HepG2 (cell line): ENCODE measurements at regions not wholly inside any gene's neighbourhood (a gene's known extent, or its start where the extent isn't known, plus 50 kb on each side); places are given as distances from the start of the nearest gene placed in this dataset.

Experiments
- ATAC-seq: fragments of 200-7000 bp; cut with Tn5 transposase; 3 replicates; pipeline ENCODE4 v1.9.1; 2020; ENCODE audit warnings: mild to moderate bottlenecking, moderate library complexity
- BruUV-seq: library from RNA; stranded (reverse); fragments of 400-500 nt; replicated peaks from 2 replicates; lab custom pipeline; 2021; lab: Mats Ljungman, UMichigan
- CTCF ChIA-PET: fragments of 300-600 bp; formaldehyde crosslinking; extraction: SDS; loops from one replicate; lab custom pipeline; 2021; ENCODE audit warnings: low total read pairs, inconsistent platforms, low intra/inter-chr PET ratio; lab: Yijun Ruan, JAX
- POLR2A ChIA-PET: fragments of 350-600 bp; sonication (Branson Sonifier 250); formaldehyde crosslinking; loops from one replicate; lab custom pipeline; 2020; ENCODE audit warnings: antibody characterized with exemption, inconsistent platforms; lab: Yijun Ruan, JAX
- DNase-seq: peaks from one replicate; pipeline ENCODE4 v3.0.0-alpha.2; 2015; ENCODE audit warnings: low spot score
- FAIRE-seq: peaks from 3 replicates; lab custom pipeline; 2011; peaks lifted over from hg19 to GRCh38; lab: Jason Lieb, UNC
- H2AFZ ChIP-seq: one replicate; pipeline ENCODE4 v1.6.1; 2011; ENCODE audit warnings: low read length, inconsistent platforms
- H3K27ac ChIP-seq: fragments of 300-600 bp; 3 replicates; pipeline ENCODE4 v1.8.0; 2011; ENCODE audit warnings: mixed run types, mild to moderate bottlenecking, mixed read lengths, low read length, inconsistent platforms; ENCODE audit not compliant: insufficient read depth; ENCODE audit errors: extremely low read length
- H3K27me3 ChIP-seq, 2 experiments: fragments of 200-600 bp in 1 of 2; 2 replicates in 1 of 2; 3 replicates in 1 of 2; pipeline versions ENCODE4 v1.6.0 to v1.8.0; 2011; ENCODE audit warnings: low read length in 2 of 2, mild to moderate bottlenecking in 2 of 2, moderate library complexity in 2 of 2, inconsistent platforms in 1 of 2; ENCODE audit not compliant: insufficient read depth in 2 of 2, control insufficient read depth in 1 of 2
- H3K36me3 ChIP-seq, 2 experiments: fragments of 200-600 bp in 1 of 2; replicated peaks in 1 of 2; 2 replicates in 1 of 2; 3 replicates in 1 of 2; pipeline versions ENCODE4 v1.5.1 to v1.8.0; 2011; ENCODE audit warnings: low read length in 2 of 2, inconsistent platforms in 1 of 2; ENCODE audit not compliant: insufficient read depth in 2 of 2, control insufficient read depth in 1 of 2
- H3K4me1 ChIP-seq: 2 replicates; pipeline ENCODE4 v1.5.1; 2012; ENCODE audit warnings: low read length, inconsistent platforms; ENCODE audit not compliant: insufficient read depth
- H3K4me2 ChIP-seq: 2 replicates; pipeline ENCODE4 v1.6.0; 2011; ENCODE audit warnings: low read depth, low read length, inconsistent platforms
- H3K4me3 ChIP-seq, 3 experiments: fragments of 200-600 bp in 1 of 3; sonication (generic), shearing (Covaris generic) in 1 of 3; replicated peaks in 1 of 3; 2 replicates each; pipeline ENCODE4 v1.5.1; 2011 to 2016; ENCODE audit warnings: low read length in 3 of 3, inconsistent platforms in 2 of 3, low read depth in 2 of 3, mild to moderate bottlenecking in 2 of 3, control low read depth in 1 of 3, mixed read lengths in 1 of 3; ENCODE audit not compliant: insufficient read depth in 1 of 3
- H3K79me2 ChIP-seq: one replicate; pipeline ENCODE4 v1.6.1; 2011; ENCODE audit warnings: low read length, inconsistent platforms; ENCODE audit not compliant: insufficient read depth
- H3K9ac ChIP-seq: 2 replicates; pipeline ENCODE4 v1.6.0; 2011; ENCODE audit warnings: mild to moderate bottlenecking, low read depth, low read length, inconsistent platforms; ENCODE audit not compliant: insufficient read depth
- H3K9me3 ChIP-seq: 2 replicates; pipeline ENCODE4 v1.5.1; 2012; ENCODE audit warnings: mild to moderate bottlenecking, low read length
- H4K20me1 ChIP-seq: 2 replicates; pipeline ENCODE4 v1.6.0; 2011; ENCODE audit warnings: inconsistent platforms, mild to moderate bottlenecking, low read length, moderate library complexity; ENCODE audit not compliant: insufficient read depth
- ATAD3A ChIP-seq: sonication (generic); formaldehyde crosslinking; IDR thresholded peaks from 2 replicates; pipeline ENCODE4 v1.4.0; 2020; ENCODE audit warnings: missing genetic modification reagents
- ZFP62 ChIP-seq: sonication (generic); formaldehyde crosslinking; IDR thresholded peaks from 2 replicates; pipeline ENCODE4 v1.4.0; 2020; ENCODE audit warnings: missing genetic modification reagents
- ZNF30 ChIP-seq: sonication (generic); formaldehyde crosslinking; IDR thresholded peaks from 2 replicates; pipeline ENCODE4 v1.5.0; 2020; ENCODE audit warnings: mild to moderate bottlenecking, missing genetic modification reagents
- ZNF335 ChIP-seq: sonication (generic); formaldehyde crosslinking; IDR thresholded peaks from 2 replicates; pipeline ENCODE4 v1.4.0; 2020; ENCODE audit warnings: missing genetic modification reagents
- ZNF556 ChIP-seq: sonication (generic); formaldehyde crosslinking; IDR thresholded peaks from 2 replicates; pipeline ENCODE4 v1.4.0; 2020; ENCODE audit warnings: mild to moderate bottlenecking, missing genetic modification reagents, borderline replicate concordance
- WGBS: methylation state at CpG from one replicate; pipeline ENCODE4 v1.1.6; 2017; ENCODE audit warnings: low lambda C conversion rate; 5-methylcytosine and 5-hydroxymethylcytosine counted together
- in situ Hi-C: cut with HindIII; loops from 2 replicates; pipeline ENCODE4 v1.10.0; 2017; ENCODE audit warnings: low pct_unique_long_range_greater_than_20kb; ENCODE audit not compliant: extremely low pct_ligation_motif_present
- intact Hi-C: fragments of 100-400 bp; cut with micrococcal nuclease; formaldehyde crosslinking; loops from one replicate; pipeline ENCODE4 v1.10.0; 2022; ENCODE audit not compliant: unreplicated experiment
- TF ChIP-seq, protein P1 (sequence below): sonication (generic); formaldehyde crosslinking; IDR thresholded peaks from 2 replicates; pipeline ENCODE4 v1.4.0; 2020; ENCODE audit warnings: missing genetic modification reagents
- TF ChIP-seq, protein P2 (sequence below): sonication (generic); formaldehyde crosslinking; IDR thresholded peaks from 2 replicates; pipeline ENCODE4 v1.9.0; 2021; ENCODE audit warnings: missing genetic modification reagents, borderline replicate concordance
- TF ChIP-seq, protein P3 (sequence below), 2 experiments: fragments of 450-650 bp in 1 of 2; sonication (generic) in 1 of 2; formaldehyde crosslinking in 1 of 2; IDR thresholded peaks; 2 replicates each; pipeline versions ENCODE4 v1.6.1 to v1.8.0; 2016 to 2022; ENCODE audit warnings: antibody characterized with exemption in 1 of 2, mild to moderate bottlenecking in 1 of 2, missing genetic modification reagents in 1 of 2
- TF ChIP-seq, protein P4 (sequence below): sonication (generic); IDR thresholded peaks from 2 replicates; pipeline ENCODE4 v1.6.1; 2016; ENCODE audit warnings: low read depth, borderline replicate concordance

DNA sequence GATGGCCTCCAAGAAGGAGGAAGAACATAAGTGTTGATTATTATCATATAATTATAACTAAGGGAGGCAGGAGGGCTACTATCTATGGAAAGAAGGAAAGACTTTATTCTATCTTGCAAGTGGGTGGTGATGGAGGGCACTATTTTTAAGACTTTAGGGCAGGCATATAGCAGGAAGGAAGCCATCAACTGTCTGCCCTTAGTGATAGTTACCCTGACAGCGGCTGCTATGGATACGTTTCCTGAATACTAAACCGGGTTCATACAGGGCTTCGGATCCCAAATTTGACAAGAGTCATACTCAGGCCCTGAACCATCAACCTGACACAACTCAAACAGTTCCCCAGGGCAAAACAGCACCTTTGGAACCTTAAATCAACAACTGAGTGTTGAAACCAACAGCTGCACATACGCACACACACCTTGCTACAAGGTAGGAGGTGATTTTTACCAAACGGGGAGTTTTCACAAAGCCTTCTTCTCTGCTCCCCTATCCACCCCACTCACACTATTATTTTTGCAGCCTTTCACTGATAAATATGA, 397.2 kb downstream of the OMA1 start (continued):
- TF ChIP-seq, protein P1, sequence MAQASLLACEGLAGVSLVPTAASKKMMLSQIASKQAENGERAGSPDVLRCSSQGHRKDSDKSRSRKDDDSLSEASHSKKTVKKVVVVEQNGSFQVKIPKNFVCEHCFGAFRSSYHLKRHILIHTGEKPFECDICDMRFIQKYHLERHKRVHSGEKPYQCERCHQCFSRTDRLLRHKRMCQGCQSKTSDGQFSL (CRISPR knock-in tag) = no peak
- TF ChIP-seq ZNF556 (CRISPR knock-in tag) (no peak), ATAD3A (CRISPR knock-in tag) (no peak), ZNF335 (no peak), ZNF30 (no peak)

DNA sequence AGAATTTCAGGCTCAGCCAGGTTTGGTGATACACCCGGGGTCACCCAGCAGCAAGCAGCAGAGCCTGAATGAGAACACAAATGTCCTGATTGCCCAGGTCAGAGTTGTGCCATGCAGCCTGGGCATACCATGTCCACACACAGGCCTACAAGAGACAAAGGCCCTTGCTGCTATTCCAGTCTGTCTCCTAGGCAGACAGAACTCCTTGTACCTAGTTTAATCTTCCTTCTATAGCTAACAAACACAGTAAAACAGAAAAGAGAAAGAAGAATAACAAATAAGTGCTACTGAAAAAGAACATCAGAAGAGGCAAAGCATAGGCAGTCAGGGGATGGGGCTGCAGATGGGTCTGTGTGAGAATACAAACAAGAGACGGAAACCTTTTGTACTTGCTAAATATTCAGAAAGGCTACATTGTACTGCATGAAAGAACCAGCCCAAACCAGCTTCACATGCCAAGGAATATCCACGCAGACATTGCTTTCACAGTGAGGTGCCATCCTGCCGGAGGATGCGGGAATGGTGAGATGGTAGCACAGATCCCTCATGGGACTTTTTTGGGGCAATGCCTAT, 401.7 kb downstream of the OMA1 start:
- intact Hi-C loops = no loop called here
- CTCF ChIA-PET = no interaction called here
- TF ChIP-seq, protein P2, sequence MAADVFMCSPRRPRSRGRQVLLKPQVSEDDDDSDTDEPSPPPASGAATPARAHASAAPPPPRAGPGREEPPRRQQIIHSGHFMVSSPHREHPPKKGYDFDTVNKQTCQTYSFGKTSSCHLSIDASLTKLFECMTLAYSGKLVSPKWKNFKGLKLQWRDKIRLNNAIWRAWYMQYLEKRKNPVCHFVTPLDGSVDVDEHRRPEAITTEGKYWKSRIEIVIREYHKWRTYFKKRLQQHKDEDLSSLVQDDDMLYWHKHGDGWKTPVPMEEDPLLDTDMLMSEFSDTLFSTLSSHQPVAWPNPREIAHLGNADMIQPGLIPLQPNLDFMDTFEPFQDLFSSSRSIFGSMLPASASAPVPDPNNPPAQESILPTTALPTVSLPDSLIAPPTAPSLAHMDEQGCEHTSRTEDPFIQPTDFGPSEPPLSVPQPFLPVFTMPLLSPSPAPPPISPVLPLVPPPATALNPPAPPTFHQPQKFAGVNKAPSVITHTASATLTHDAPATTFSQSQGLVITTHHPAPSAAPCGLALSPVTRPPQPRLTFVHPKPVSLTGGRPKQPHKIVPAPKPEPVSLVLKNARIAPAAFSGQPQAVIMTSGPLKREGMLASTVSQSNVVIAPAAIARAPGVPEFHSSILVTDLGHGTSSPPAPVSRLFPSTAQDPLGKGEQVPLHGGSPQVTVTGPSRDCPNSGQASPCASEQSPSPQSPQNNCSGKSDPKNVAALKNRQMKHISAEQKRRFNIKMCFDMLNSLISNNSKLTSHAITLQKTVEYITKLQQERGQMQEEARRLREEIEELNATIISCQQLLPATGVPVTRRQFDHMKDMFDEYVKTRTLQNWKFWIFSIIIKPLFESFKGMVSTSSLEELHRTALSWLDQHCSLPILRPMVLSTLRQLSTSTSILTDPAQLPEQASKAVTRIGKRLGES (CRISPR knock-in tag) = no peak
- TF ChIP-seq, protein P3, sequence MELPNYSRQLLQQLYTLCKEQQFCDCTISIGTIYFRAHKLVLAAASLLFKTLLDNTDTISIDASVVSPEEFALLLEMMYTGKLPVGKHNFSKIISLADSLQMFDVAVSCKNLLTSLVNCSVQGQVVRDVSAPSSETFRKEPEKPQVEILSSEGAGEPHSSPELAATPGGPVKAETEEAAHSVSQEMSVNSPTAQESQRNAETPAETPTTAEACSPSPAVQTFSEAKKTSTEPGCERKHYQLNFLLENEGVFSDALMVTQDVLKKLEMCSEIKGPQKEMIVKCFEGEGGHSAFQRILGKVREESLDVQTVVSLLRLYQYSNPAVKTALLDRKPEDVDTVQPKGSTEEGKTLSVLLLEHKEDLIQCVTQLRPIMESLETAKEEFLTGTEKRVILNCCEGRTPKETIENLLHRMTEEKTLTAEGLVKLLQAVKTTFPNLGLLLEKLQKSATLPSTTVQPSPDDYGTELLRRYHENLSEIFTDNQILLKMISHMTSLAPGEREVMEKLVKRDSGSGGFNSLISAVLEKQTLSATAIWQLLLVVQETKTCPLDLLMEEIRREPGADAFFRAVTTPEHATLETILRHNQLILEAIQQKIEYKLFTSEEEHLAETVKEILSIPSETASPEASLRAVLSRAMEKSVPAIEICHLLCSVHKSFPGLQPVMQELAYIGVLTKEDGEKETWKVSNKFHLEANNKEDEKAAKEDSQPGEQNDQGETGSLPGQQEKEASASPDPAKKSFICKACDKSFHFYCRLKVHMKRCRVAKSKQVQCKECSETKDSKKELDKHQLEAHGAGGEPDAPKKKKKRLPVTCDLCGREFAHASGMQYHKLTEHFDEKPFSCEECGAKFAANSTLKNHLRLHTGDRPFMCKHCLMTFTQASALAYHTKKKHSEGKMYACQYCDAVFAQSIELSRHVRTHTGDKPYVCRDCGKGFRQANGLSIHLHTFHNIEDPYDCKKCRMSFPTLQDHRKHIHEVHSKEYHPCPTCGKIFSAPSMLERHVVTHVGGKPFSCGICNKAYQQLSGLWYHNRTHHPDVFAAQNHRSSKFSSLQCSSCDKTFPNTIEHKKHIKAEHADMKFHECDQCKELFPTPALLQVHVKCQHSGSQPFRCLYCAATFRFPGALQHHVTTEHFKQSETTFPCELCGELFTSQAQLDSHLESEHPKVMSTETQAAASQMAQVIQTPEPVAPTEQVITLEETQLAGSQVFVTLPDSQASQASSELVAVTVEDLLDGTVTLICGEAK (IDR thresholded peaks at IDR 0.05) = no peak
- TF ChIP-seq, protein P3 (CRISPR knock-in tag; IDR thresholded peaks at IDR 0.05) = no peak
- TF ChIP-seq, protein P4, sequence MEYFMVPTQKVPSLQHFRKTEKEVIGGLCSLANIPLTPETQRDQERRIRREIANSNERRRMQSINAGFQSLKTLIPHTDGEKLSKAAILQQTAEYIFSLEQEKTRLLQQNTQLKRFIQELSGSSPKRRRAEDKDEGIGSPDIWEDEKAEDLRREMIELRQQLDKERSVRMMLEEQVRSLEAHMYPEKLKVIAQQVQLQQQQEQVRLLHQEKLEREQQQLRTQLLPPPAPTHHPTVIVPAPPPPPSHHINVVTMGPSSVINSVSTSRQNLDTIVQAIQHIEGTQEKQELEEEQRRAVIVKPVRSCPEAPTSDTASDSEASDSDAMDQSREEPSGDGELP = no peak
- TF ChIP-seq ZFP62 (CRISPR knock-in tag) = no peak

More for the DNA sequence above, 401.7 kb downstream of the OMA1 start:
- FAIRE-seq (no peak), ATAC-seq (no peak), DNase-seq (no peak)
- H3K4me3 ChIP-seq = no peak overlapping the region
- 50% methylated on average over 4 of the region's 5 CpGs for WGBS
- no peak overlapping the region for H2AFZ ChIP-seq
- H3K27me3 ChIP-seq = no peaks in the 10 kb centered on the region
- no peaks in the 10 kb centered on the region for H4K20me1 ChIP-seq
- BruUV-seq = no TSS peak
- no peak overlapping the region for H3K27ac ChIP-seq
- in situ Hi-C loops = no loop called here
- H3K36me3 ChIP-seq = no peaks in the 10 kb centered on the region
- POLR2A ChIA-PET = no interaction called here
- no peaks in the 10 kb centered on the region for H3K4me1 ChIP-seq
- H3K79me2 ChIP-seq = no peaks in the 10 kb centered on the region
- no peak overlapping the region for H3K9ac ChIP-seq
- no peaks in the 10 kb centered on the region for H3K9me3 ChIP-seq
- no peak overlapping the region for H3K4me2 ChIP-seq
